Endothelial cell of umbilical vein (primary cell): ENCODE measurements at regions not wholly inside any gene's neighbourhood (a gene's known extent, or its start where the extent isn't known, plus 50 kb on each side); places are given as distances from the start of the nearest gene placed in this dataset.

Source experiments
- BruUV-seq: library from RNA; stranded (reverse); fragments of 400-500 nt; replicated peaks from 2 replicates; lab custom pipeline; 2021; lab: Mats Ljungman, UMichigan
- CTCF ChIA-PET: fragments of 300-600, 350-600 bp; sonication (Branson Sonifier 250); formaldehyde crosslinking; loops from one replicate; lab custom pipeline; 2021; ENCODE audit warnings: antibody characterized with exemption, inconsistent platforms; lab: Charles Lee
- POLR2A ChIA-PET: fragments of 300-600, 350-600 bp; sonication (Branson Sonifier 250); formaldehyde crosslinking; loops from one replicate; lab custom pipeline; 2021; ENCODE audit warnings: antibody characterized with exemption, inconsistent platforms; lab: Charles Lee
- DNase-seq: peaks from one replicate; pipeline ENCODE4 v3.0.0-alpha.2; 2011; ENCODE audit warnings: low read depth, low spot score
- FAIRE-seq: peaks from 2 replicates; lab custom pipeline; 2011; peaks lifted over from hg19 to GRCh38; lab: Jason Lieb, UNC
- H2AFZ ChIP-seq: 2 replicates; pipeline ENCODE4 v1.6.0; 2012; ENCODE audit warnings: low read depth, low read length, control low read depth, inconsistent platforms
- H3K27ac ChIP-seq: 2 replicates; pipeline ENCODE4 v1.5.1; 2011; ENCODE audit warnings: low read depth, mild to moderate bottlenecking, control low read depth, low read length, moderate library complexity; ENCODE audit not compliant: insufficient read depth
- H3K27me3 ChIP-seq, 2 experiments: 2 replicates each; pipeline versions ENCODE4 v1.6.0 to v1.6.1; 2011; ENCODE audit warnings: low read length in 2 of 2, mixed read lengths in 1 of 2; ENCODE audit not compliant: control insufficient read depth in 2 of 2, insufficient read depth in 2 of 2
- H3K36me3 ChIP-seq, 2 experiments: 2 replicates in 1 of 2; 3 replicates in 1 of 2; pipeline ENCODE4 v1.5.1; 2011; ENCODE audit warnings: low read length in 2 of 2, mild to moderate bottlenecking in 1 of 2, moderate library complexity in 1 of 2; ENCODE audit not compliant: control insufficient read depth in 2 of 2, insufficient read depth in 2 of 2; ENCODE audit errors: extremely low read depth in 1 of 2
- H3K4me1 ChIP-seq: 3 replicates; pipeline ENCODE4 v1.5.1; 2011; ENCODE audit warnings: mild to moderate bottlenecking, low read length; ENCODE audit not compliant: control insufficient read depth, insufficient read depth; ENCODE audit errors: extremely low read depth
- H3K4me2 ChIP-seq: 2 replicates; pipeline ENCODE4 v1.6.1; 2011; ENCODE audit warnings: low read length, control low read depth, mixed read lengths; ENCODE audit not compliant: insufficient read depth
- H3K4me3 ChIP-seq, 3 experiments: fragments of 200-600 bp in 1 of 3; sonication (generic), shearing (Covaris generic) in 1 of 3; replicated peaks in 1 of 3; 2 replicates each; pipeline ENCODE4 v1.5.1; 2011 to 2016; ENCODE audit warnings: control low read depth in 3 of 3, low read length in 3 of 3, mild to moderate bottlenecking in 2 of 3, inconsistent platforms in 1 of 3, low read depth in 1 of 3, moderate library complexity in 1 of 3; ENCODE audit not compliant: insufficient read depth in 1 of 3
- H3K79me2 ChIP-seq: 2 replicates; pipeline ENCODE4 v1.6.0; 2012; ENCODE audit warnings: low read length, inconsistent platforms; ENCODE audit not compliant: control insufficient read depth, insufficient read depth
- H3K9ac ChIP-seq: replicated peaks from 2 replicates; pipeline ENCODE3; 2011; ENCODE audit warnings: low read length, control low read depth; ENCODE audit not compliant: insufficient read depth; ENCODE audit errors: extremely low read depth
- H3K9me1 ChIP-seq: replicated peaks from 3 replicates; pipeline ENCODE4 v1.6.0; 2011; ENCODE audit warnings: mild to moderate bottlenecking, low read length; ENCODE audit not compliant: control insufficient read depth, insufficient read depth; ENCODE audit errors: extremely low read depth
- H3K9me3 ChIP-seq: replicated peaks from 2 replicates; pipeline ENCODE4 v1.5.1; 2012; ENCODE audit warnings: low read length, inconsistent platforms; ENCODE audit not compliant: control insufficient read depth, insufficient read depth
- H4K20me1 ChIP-seq: replicated peaks from 2 replicates; pipeline ENCODE3; 2011; ENCODE audit warnings: mild to moderate bottlenecking, low read length; ENCODE audit not compliant: control insufficient read depth, insufficient read depth; ENCODE audit errors: extremely low read depth
- EZH2 ChIP-seq: IDR thresholded peaks from 2 replicates; pipeline ENCODE4 v1.6.1; 2012; ENCODE audit warnings: borderline replicate concordance, low read depth, mild to moderate bottlenecking, moderate library complexity, low read length, inconsistent platforms; ENCODE audit not compliant: severe bottlenecking
- FOS ChIP-seq: IDR thresholded peaks from 2 replicates; pipeline ENCODE4 v1.6.1; 2011; ENCODE audit warnings: mild to moderate bottlenecking, low read length, moderate library complexity, borderline replicate concordance; ENCODE audit not compliant: insufficient read depth
- JUN ChIP-seq: IDR thresholded peaks from 2 replicates; pipeline ENCODE4 v1.6.1; 2011; ENCODE audit warnings: borderline replicate concordance, low read depth; ENCODE audit not compliant: insufficient read length, insufficient read depth
- MAX ChIP-seq: IDR thresholded peaks from 2 replicates; pipeline ENCODE4 v1.6.1; 2011; ENCODE audit not compliant: insufficient read depth, insufficient read length
- MYC ChIP-seq: IDR thresholded peaks from one replicate; pipeline ENCODE4 v1.6.1; 2011; ENCODE audit warnings: mild to moderate bottlenecking, low read depth, low read length
- POLR2A ChIP-seq: IDR thresholded peaks from 2 replicates; pipeline ENCODE4 v1.6.1; 2012; ENCODE audit warnings: low read depth, mild to moderate bottlenecking, control low read depth, low read length
- POLR2AphosphoS5 ChIP-seq: IDR thresholded peaks from 2 replicates; pipeline ENCODE4 v1.6.1; 2012; ENCODE audit warnings: low read depth, mild to moderate bottlenecking, control low read depth, low read length, moderate library complexity; ENCODE audit not compliant: insufficient read depth
- dilution Hi-C: fragments of 300-500 bp; cut with MboI; formaldehyde crosslinking; loops from one replicate; pipeline ENCODE4 v1.15.0; 2019; ENCODE audit warnings: low sequenced_read_pairs; ENCODE audit not compliant: extremely low pct_ligation_motif_present
- intact Hi-C: fragments of 100-400 bp; cut with micrococcal nuclease; formaldehyde crosslinking; loops from one replicate; pipeline ENCODE4 v1.10.0; 2022
- TF ChIP-seq, protein P1 (sequence below), 2 donors: IDR thresholded peaks; 1 replicate in 1 of 2; 2 replicates in 1 of 2; pipeline ENCODE4 v1.5.1; 2011; ENCODE audit warnings: low read length in 2 of 2, mild to moderate bottlenecking in 2 of 2, moderate library complexity in 2 of 2, control low read depth in 1 of 2, inconsistent platforms in 1 of 2, low read depth in 1 of 2; ENCODE audit not compliant: insufficient read depth in 1 of 2; ENCODE audit errors: extremely low read depth in 1 of 2

GRCh38 chr3:126252373-126252772, 72.0 kb upstream of the ALDH1L1 start:
- POLR2A ChIA-PET: no interaction called here
- dilution Hi-C loops (no loop called here), intact Hi-C loops (no loop called here)
- no peak overlapping the region for H2AFZ ChIP-seq
- H3K36me3 ChIP-seq: no peaks in the 10 kb centered on the region
- no peaks in the 10 kb centered on the region for H3K4me1 ChIP-seq
- TF ChIP-seq POLR2A: no peak
- TF ChIP-seq POLR2AphosphoS5: no peak
- no peak for TF ChIP-seq JUN
- no peak for TF ChIP-seq EZH2
- no peak for TF ChIP-seq MAX
- no TSS peak for BruUV-seq
- no peaks in the 10 kb centered on the region for H3K79me2 ChIP-seq
- H3K4me2 ChIP-seq: no peak overlapping the region
- no peak for DNase-seq
- peak; percentile 4 for FAIRE-seq
- H3K27me3 ChIP-seq: peaks cover 8 to 14% of the 10 kb centered on the region in 2 experiments
- CTCF ChIA-PET: interaction anchor here (1.0 kb wide), 1 partner anchor 136 kb away, joined by 4 read pairs; no protein-coding TSS in a partner anchor
- H3K4me3 ChIP-seq: no peak overlapping the region
- H4K20me1 ChIP-seq: no peaks in the 10 kb centered on the region
- H3K9me1 ChIP-seq: no peaks in the 10 kb centered on the region
- no peak overlapping the region for H3K9ac ChIP-seq
- H3K9me3 ChIP-seq: no peaks in the 10 kb centered on the region
- no peak overlapping the region for H3K27ac ChIP-seq

GRCh38 chr3:126245811-126246727, 65.7 kb upstream of the ALDH1L1 start:
- no peak overlapping the region for H2AFZ ChIP-seq
- peaks cover 9 to 17% of the 10 kb centered on the region in 2 experiments for H3K27me3 ChIP-seq
- H3K27ac ChIP-seq: no peak overlapping the region
- no peak overlapping the region for H3K4me2 ChIP-seq
- ChIA-PET CTCF (interaction anchor here (0.6 to 2.6 kb wide), 27 partner anchors 9 to 1298 kb away, joined by 3 to 26 read pairs (median 4); partner anchors contain the start of genes CFAP100 and KLF15), POLR2A (no interaction called here)
- no peaks in the 10 kb centered on the region for H3K36me3 ChIP-seq
- no peaks in the 10 kb centered on the region for H3K9me3 ChIP-seq
- dilution Hi-C loops (no loop called here), intact Hi-C loops (loop anchor here (1.0 kb wide), 2 partner anchors 112 to 143 kb away; no protein-coding TSS in a partner anchor)
- no peaks in the 10 kb centered on the region for H3K9me1 ChIP-seq
- H4K20me1 ChIP-seq: no peaks in the 10 kb centered on the region
- peak; percentile 62 for FAIRE-seq
- TF ChIP-seq JUN (no peak), POLR2A (no peak), MYC (no peak), FOS (no peak), EZH2 (no peak), POLR2AphosphoS5 (no peak)
- TF ChIP-seq, protein P1, sequence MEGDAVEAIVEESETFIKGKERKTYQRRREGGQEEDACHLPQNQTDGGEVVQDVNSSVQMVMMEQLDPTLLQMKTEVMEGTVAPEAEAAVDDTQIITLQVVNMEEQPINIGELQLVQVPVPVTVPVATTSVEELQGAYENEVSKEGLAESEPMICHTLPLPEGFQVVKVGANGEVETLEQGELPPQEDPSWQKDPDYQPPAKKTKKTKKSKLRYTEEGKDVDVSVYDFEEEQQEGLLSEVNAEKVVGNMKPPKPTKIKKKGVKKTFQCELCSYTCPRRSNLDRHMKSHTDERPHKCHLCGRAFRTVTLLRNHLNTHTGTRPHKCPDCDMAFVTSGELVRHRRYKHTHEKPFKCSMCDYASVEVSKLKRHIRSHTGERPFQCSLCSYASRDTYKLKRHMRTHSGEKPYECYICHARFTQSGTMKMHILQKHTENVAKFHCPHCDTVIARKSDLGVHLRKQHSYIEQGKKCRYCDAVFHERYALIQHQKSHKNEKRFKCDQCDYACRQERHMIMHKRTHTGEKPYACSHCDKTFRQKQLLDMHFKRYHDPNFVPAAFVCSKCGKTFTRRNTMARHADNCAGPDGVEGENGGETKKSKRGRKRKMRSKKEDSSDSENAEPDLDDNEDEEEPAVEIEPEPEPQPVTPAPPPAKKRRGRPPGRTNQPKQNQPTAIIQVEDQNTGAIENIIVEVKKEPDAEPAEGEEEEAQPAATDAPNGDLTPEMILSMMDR (IDR thresholded peaks at IDR 0.05; ENCODE audit: extremely low read depth in 1 of 2, insufficient read depth in 1 of 2, low read depth in 1 of 2, low read length in 2 of 2): peak; percentile 45 to 51
- DNase-seq: peak; percentile 54
- H3K4me1 ChIP-seq: no peaks in the 10 kb centered on the region
- no peak overlapping the region for H3K9ac ChIP-seq
- no TSS peak for BruUV-seq
- H3K79me2 ChIP-seq: no peaks in the 10 kb centered on the region
- H3K4me3 ChIP-seq: no peak overlapping the region
